ENCODE measurements at regions not wholly inside any gene's neighbourhood (a gene's known extent, or its start where the extent isn't known, plus 50 kb on each side); places are given as distances from the start of the nearest gene placed in this dataset.

- in situ Hi-C loops (cut with MboI; ENCODE audit: low sequenced_read_pairs, unreplicated experiment): no loop called here
- DNase-seq (ENCODE audit: low spot score): no peak
- no peak for TF ChIP-seq CTCF (IDR thresholded peaks at IDR 0.05; ENCODE audit: borderline replicate concordance, control extremely low read depth, extremely low read depth, insufficient read depth, missing control alignments)
Measured at GRCh38 chr3:162139841-162140240, 643.2 kb downstream of the OTOL1 start.

- in situ Hi-C loops (cut with MboI; ENCODE audit: low sequenced_read_pairs, unreplicated experiment): no loop called here
- TF ChIP-seq CTCF (IDR thresholded peaks at IDR 0.05; ENCODE audit: borderline replicate concordance, control extremely low read depth, extremely low read depth, insufficient read depth, missing control alignments): no peak
- no peak for DNase-seq (ENCODE audit: low spot score)
Measured at GRCh38 chr3:162141272-162141791, 644.7 kb downstream of the OTOL1 start.

GRCh38 chr3:162142511-162142910 is 645.9 kb downstream of the OTOL1 start:
- no peak for DNase-seq (ENCODE audit: low spot score)
- TF ChIP-seq CTCF (IDR thresholded peaks at IDR 0.05; ENCODE audit: borderline replicate concordance, control extremely low read depth, extremely low read depth, insufficient read depth, missing control alignments): no peak
- in situ Hi-C loops (cut with MboI; ENCODE audit: low sequenced_read_pairs, unreplicated experiment): no loop called here

DNA sequence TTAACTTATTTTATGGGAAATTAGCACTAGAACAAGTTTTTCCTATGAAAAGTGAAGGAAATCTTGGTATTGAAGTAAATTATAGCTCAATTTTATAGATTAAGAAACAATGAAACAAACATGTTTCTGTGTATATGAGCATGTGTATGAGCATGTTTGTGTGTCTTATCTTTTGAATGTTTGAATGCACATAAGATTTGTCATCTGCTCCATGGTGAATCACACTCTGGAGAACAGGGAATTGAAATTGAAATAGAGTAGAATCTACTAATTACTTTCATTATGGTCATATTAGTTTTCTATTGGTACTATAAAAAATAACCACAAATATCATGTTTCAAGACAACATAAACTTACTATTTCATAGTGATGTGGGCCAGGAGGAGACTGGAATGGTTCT is 646.6 kb downstream of the OTOL1 start:
- in situ Hi-C loops (cut with MboI; ENCODE audit: low sequenced_read_pairs, unreplicated experiment): no loop called here
- DNase-seq (ENCODE audit: low spot score): no peak
- no peak for TF ChIP-seq CTCF (IDR thresholded peaks at IDR 0.05; ENCODE audit: borderline replicate concordance, control extremely low read depth, extremely low read depth, insufficient read depth, missing control alignments)

GRCh38 chr3:162147996-162148395 is 651.4 kb downstream of the OTOL1 start:
- in situ Hi-C loops (cut with MboI; ENCODE audit: low sequenced_read_pairs, unreplicated experiment): no loop called here
- DNase-seq (ENCODE audit: low spot score): no peak
- no peak for TF ChIP-seq CTCF (IDR thresholded peaks at IDR 0.05; ENCODE audit: borderline replicate concordance, control extremely low read depth, extremely low read depth, insufficient read depth, missing control alignments)

- no peak for TF ChIP-seq CTCF (IDR thresholded peaks at IDR 0.05; ENCODE audit: borderline replicate concordance, control extremely low read depth, extremely low read depth, insufficient read depth, missing control alignments)
- in situ Hi-C loops (cut with MboI; ENCODE audit: low sequenced_read_pairs, unreplicated experiment): no loop called here
- DNase-seq (ENCODE audit: low spot score): no peak
Measured at GRCh38 chr3:162150790-162151189, 654.2 kb downstream of the OTOL1 start.

DNA sequence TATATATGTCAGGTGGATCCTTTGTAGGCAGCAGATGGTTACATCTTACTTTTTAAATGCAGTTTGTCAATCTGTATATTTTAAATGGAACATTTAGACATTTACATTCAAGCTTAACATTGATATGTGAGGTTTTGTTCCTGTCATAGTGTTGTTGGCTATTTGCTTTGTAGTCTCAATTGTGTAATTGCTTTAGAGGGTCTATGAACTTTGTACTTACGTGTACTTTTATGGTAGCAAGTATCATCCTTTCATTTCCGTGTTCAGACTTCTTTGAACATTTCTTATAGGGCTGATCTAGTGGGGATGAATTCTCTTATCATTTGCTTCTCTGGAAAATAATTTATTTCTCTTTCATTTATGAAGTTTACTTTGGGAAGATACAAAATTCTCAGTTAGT is 656.0 kb downstream of the OTOL1 start:
- in situ Hi-C loops (cut with MboI; ENCODE audit: low sequenced_read_pairs, unreplicated experiment): no loop called here
- no peak for DNase-seq (ENCODE audit: low spot score)
- no peak for TF ChIP-seq CTCF (IDR thresholded peaks at IDR 0.05; ENCODE audit: borderline replicate concordance, control extremely low read depth, extremely low read depth, insufficient read depth, missing control alignments)

Data from GM13976 (cell line).